HL-60 (cell line): ENCODE measurements at regions not wholly inside any gene's neighbourhood (a gene's known extent, or its start where the extent isn't known, plus 50 kb on each side); places are given as distances from the start of the nearest gene placed in this dataset.

ENCODE experiments used
- DNase-seq, 2 experiments: peaks; one replicate each; pipeline ENCODE4 v3.0.0-alpha.2; 2010 to 2020; ENCODE audit warnings: low read depth in 1 of 2, low spot score in 1 of 2
- H3K27ac ChIP-seq: fragments of 250-450 bp; sonication (Bioruptor Pico); replicated peaks from 2 replicates; pipeline ENCODE4 v1.5.1; 2020; ENCODE audit warnings: mild to moderate bottlenecking, moderate library complexity
- H3K27me3 ChIP-seq: fragments of 250-450 bp; sonication (Bioruptor Pico); 2 replicates; pipeline ENCODE4 v1.5.1; 2021; ENCODE audit warnings: mild to moderate bottlenecking, moderate library complexity; ENCODE audit not compliant: insufficient read depth, poor library complexity, severe bottlenecking
- H3K4me3 ChIP-seq: replicated peaks from 2 replicates; pipeline ENCODE4 v1.5.1; 2011; ENCODE audit warnings: mild to moderate bottlenecking, control low read depth, low read length; ENCODE audit not compliant: insufficient read depth
- CTCF ChIP-seq: IDR thresholded peaks from one replicate; pipeline ENCODE4 v1.5.1; 2011; ENCODE audit warnings: low read length, control low read depth, inconsistent platforms; ENCODE audit not compliant: insufficient read depth
- GABPA ChIP-seq: IDR thresholded peaks from 2 replicates; pipeline ENCODE4 v1.6.1; 2012; ENCODE audit warnings: low read depth
- POLR2AphosphoS5 ChIP-seq: IDR thresholded peaks from 2 replicates; pipeline ENCODE4 v1.6.1; 2012; ENCODE audit warnings: low read depth
- REST ChIP-seq: IDR thresholded peaks from 2 replicates; pipeline ENCODE4 v1.6.1; 2012; ENCODE audit warnings: low read depth; ENCODE audit not compliant: insufficient replicate concordance
- SPI1 ChIP-seq: IDR thresholded peaks from 2 replicates; pipeline ENCODE4 v1.6.1; 2012; ENCODE audit warnings: low read depth, mild to moderate bottlenecking, borderline replicate concordance

- DNase-seq: no peak
- H3K4me3 ChIP-seq: no peak overlapping the region
- no peak for TF ChIP-seq POLR2AphosphoS5
- TF ChIP-seq CTCF: no peak
- TF ChIP-seq SPI1: no peak
- TF ChIP-seq REST: no peak
- no peak for TF ChIP-seq GABPA
- H3K27ac ChIP-seq: no peak overlapping the region
- no peaks in the 10 kb centered on the region for H3K27me3 ChIP-seq
These were observed 53.1 kb upstream of the ARMC2 start for GRCh38 chr6:108795122-108795521.

DNA sequence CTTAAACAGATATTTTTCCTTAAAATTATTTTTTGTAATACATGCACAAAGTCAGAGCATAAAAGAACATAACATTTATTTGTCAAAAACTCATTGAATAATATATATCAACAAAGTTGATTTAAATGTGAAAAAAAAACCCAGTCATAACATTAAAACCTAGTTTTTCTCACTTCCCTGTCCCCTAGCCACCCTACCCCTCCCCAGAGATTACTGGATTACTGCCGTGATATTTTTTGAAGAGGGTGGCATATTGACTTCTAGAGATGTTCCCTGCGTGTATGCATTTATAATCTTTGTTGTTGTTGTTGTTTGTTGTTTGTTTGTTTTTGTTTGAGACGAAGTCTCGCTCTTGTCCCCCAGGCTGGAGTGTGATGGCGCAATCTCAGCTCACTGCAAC is 52.4 kb upstream of the ARMC2 start:
- TF ChIP-seq REST: no peak
- no peak for TF ChIP-seq CTCF
- no peak for TF ChIP-seq GABPA
- TF ChIP-seq SPI1: no peak
- no peak for TF ChIP-seq POLR2AphosphoS5
- no peak overlapping the region for H3K27ac ChIP-seq
- H3K27me3 ChIP-seq: no peaks in the 10 kb centered on the region
- DNase-seq: no peak
- no peak overlapping the region for H3K4me3 ChIP-seq

DNA sequence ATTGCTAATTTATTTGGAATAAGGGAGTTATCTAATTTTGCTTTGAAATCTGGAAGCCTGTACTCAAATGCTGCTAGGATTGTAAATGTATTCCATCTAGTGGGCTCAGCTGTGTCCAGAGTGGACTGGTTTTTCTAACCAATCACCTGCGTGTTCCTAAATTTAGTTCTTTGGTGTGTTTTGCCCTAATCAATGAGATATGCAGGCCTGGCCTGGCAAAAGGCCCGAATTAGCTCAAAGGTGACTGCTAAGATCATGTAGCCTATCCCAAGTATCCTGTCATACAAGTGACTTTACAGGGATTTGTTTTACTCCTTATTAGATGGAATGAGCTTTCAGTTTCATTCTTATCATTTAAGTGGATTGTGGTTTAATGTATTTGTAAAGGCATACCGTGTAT is 51.3 kb upstream of the ARMC2 start:
- DNase-seq: no peak
- TF ChIP-seq CTCF (no peak), POLR2AphosphoS5 (no peak), REST (no peak), GABPA (no peak), SPI1 (no peak)
- H3K4me3 ChIP-seq: no peak overlapping the region
- no peaks in the 10 kb centered on the region for H3K27me3 ChIP-seq
- no peak overlapping the region for H3K27ac ChIP-seq
